ENCODE measurements at regions not wholly inside any gene's neighbourhood (a gene's known extent, or its start where the extent isn't known, plus 50 kb on each side); places are given as distances from the start of the nearest gene placed in this dataset.
"Not testable (repeated sequence)": the region's sequence is repeated elsewhere in the genome, so short reads cannot be mapped to it uniquely, and the experiment has no call there.

DNA sequence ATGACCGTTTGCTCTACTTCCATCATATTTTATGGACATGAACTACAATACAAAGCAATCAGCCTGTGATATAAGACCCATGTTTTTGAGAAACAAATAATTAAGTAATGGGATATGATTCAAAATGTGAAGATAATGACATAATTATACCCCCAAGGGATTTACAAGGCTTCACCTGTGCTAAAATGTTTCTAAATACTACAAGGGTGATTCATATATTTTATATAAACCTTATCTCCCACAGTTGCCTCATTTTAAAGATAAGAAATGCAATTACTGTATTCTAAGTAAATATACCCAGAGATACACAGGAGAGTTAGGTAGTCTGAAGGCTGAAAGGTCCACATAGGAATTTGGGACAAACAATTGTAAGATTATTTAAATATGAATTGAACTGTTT, 662.0 kb upstream of the CHD1 start:
- no peak overlapping the region for H3K27ac ChIP-seq
- H3K4me3 ChIP-seq = no peak overlapping the region
- no peaks in the 10 kb centered on the region for H3K9me3 ChIP-seq
- no peak for ATAC-seq
- no peaks in the 10 kb centered on the region for H3K27me3 ChIP-seq
- TF ChIP-seq POLR2A (IDR thresholded peaks at IDR 0.05) = no peak
- H3K4me1 ChIP-seq = no peaks in the 10 kb centered on the region
- no peaks in the 10 kb centered on the region for H3K36me3 ChIP-seq
- 80% methylated on average over 1 of the region's 1 CpG for WGBS, 2 donors (ENCODE audit: low coverage in 1 of 2)

DNA sequence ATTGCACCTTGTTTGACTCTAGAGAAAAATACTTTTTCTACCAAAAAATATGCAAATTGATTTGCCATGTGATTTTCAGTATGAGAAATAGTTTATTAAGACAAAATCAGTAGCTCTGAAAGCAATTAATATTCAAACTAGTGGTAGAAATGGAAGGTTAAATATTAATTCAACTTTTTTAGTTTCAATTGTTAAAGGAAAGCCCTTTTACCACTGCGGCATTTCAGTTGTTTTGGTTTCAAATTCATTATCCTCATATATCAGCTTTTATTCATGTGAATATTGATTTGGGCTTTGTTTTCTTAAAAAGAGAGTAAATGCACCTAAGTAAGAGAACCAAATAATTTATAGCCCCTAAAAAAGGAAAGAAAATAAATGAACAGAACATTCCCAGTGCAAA, 660.6 kb upstream of the CHD1 start:
- no peaks in the 10 kb centered on the region for H3K4me1 ChIP-seq
- H3K4me3 ChIP-seq = no peak overlapping the region
- TF ChIP-seq POLR2A (IDR thresholded peaks at IDR 0.05) (no peak), EP300 (IDR thresholded peaks at IDR 0.05) (no peak), POLR2AphosphoS5 (IDR thresholded peaks at IDR 0.05) (no peak)
- TF ChIP-seq, protein P1, sequence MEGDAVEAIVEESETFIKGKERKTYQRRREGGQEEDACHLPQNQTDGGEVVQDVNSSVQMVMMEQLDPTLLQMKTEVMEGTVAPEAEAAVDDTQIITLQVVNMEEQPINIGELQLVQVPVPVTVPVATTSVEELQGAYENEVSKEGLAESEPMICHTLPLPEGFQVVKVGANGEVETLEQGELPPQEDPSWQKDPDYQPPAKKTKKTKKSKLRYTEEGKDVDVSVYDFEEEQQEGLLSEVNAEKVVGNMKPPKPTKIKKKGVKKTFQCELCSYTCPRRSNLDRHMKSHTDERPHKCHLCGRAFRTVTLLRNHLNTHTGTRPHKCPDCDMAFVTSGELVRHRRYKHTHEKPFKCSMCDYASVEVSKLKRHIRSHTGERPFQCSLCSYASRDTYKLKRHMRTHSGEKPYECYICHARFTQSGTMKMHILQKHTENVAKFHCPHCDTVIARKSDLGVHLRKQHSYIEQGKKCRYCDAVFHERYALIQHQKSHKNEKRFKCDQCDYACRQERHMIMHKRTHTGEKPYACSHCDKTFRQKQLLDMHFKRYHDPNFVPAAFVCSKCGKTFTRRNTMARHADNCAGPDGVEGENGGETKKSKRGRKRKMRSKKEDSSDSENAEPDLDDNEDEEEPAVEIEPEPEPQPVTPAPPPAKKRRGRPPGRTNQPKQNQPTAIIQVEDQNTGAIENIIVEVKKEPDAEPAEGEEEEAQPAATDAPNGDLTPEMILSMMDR (IDR thresholded peaks at IDR 0.05) = no peak
- no peaks in the 10 kb centered on the region for H3K36me3 ChIP-seq
- no peak for ATAC-seq
- H3K27ac ChIP-seq = no peak overlapping the region
- 84 to 100% methylated on average over 1 of the region's 1 CpG for WGBS, 2 donors (ENCODE audit: low coverage in 1 of 2)
- no peaks in the 10 kb centered on the region for H3K9me3 ChIP-seq
- no peaks in the 10 kb centered on the region for H3K27me3 ChIP-seq

DNA sequence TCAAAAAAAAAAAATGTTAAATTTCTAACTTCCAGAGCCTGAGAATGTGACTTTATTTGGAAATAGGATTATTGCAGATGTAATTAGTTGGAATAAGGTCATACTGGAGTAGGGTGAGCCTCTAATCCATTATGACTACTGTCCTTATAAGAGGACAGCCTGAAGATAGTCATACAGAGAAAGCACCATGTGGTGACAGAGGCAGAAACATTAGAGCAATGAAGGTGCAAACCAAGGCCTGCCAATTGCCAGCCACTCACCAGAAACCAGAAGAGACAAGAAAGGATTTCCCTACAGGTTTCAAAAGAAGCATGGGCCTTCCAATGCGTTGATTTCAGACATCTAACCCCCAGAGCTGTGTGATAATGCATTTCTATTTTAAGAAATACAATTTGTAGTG, 659.2 kb upstream of the CHD1 start:
- Histone ChIP-seq H3K27me3 (no peaks in the 10 kb centered on the region), H3K36me3 (no peaks in the 10 kb centered on the region), H3K9me3 (no peaks in the 10 kb centered on the region), H3K27ac (no peak overlapping the region), H3K4me3 (no peak overlapping the region), H3K4me1 (no peaks in the 10 kb centered on the region)
- no peak for ATAC-seq
- TF ChIP-seq POLR2AphosphoS5 (IDR thresholded peaks at IDR 0.05) (no peak), EP300 (IDR thresholded peaks at IDR 0.05) (no peak), POLR2A (IDR thresholded peaks at IDR 0.05) (no peak)
- TF ChIP-seq, protein P1 (IDR thresholded peaks at IDR 0.05) = no peak
- 82 to 88% methylated on average over 1 of the region's 1 CpG for WGBS, 2 donors (ENCODE audit: low coverage in 1 of 2)

DNA sequence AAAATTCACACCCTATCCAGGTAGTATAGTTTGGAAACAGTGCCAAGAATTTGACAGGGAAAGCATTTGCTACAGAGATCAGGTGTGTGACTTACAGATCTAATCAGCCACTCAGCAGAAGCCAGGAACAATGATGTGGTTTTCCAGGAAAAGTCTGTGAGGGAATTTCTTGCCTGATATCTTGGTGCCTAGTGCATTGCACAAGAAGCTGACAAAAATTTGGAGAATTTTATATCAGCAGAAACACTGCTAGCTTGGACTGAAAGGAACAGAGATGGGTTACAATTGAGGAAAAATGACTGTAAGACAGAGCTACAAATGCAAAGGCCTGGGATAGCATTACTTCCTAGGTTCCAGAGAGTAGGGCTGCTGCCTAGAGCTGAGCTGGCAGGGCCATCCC, 658.1 kb upstream of the CHD1 start:
- Histone ChIP-seq H3K9me3 (no peaks in the 10 kb centered on the region), H3K27ac (no peak overlapping the region), H3K4me3 (no peak overlapping the region), H3K27me3 (no peaks in the 10 kb centered on the region), H3K4me1 (no peaks in the 10 kb centered on the region), H3K36me3 (no peaks in the 10 kb centered on the region)
- TF ChIP-seq POLR2A (IDR thresholded peaks at IDR 0.05) (no peak), EP300 (IDR thresholded peaks at IDR 0.05) (no peak), POLR2AphosphoS5 (IDR thresholded peaks at IDR 0.05) (no peak)
- TF ChIP-seq, protein P1 (IDR thresholded peaks at IDR 0.05) = no peak
- no peak for ATAC-seq

DNA sequence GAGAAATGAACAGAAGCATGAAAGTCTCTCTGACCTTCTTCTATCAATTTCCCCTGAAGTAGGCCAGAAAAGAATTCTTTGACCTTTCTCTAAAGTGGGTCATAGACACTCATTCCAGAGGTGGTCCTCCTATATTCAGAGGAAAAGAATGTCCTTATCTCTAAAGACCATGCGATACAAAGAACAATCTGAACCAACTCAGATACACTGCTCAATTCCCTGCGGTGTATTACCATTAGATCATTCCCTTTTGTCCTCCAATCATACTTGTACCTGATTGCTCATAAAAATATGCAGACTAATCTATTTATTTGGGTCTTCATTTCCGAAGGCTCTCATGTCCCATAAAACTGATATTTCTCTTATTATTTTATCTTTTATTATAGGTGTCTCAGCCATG, 652.4 kb upstream of the CHD1 start:
- not testable (repeated sequence) for H3K27me3 ChIP-seq, H3K9me3 ChIP-seq, H3K36me3 ChIP-seq, H3K4me1 ChIP-seq, H3K27ac ChIP-seq, H3K4me3 ChIP-seq, ATAC-seq
- WGBS, 2 donors (ENCODE audit: low coverage in 1 of 2) = 52 to 63% methylated on average over 3 of the region's 3 CpGs

DNA sequence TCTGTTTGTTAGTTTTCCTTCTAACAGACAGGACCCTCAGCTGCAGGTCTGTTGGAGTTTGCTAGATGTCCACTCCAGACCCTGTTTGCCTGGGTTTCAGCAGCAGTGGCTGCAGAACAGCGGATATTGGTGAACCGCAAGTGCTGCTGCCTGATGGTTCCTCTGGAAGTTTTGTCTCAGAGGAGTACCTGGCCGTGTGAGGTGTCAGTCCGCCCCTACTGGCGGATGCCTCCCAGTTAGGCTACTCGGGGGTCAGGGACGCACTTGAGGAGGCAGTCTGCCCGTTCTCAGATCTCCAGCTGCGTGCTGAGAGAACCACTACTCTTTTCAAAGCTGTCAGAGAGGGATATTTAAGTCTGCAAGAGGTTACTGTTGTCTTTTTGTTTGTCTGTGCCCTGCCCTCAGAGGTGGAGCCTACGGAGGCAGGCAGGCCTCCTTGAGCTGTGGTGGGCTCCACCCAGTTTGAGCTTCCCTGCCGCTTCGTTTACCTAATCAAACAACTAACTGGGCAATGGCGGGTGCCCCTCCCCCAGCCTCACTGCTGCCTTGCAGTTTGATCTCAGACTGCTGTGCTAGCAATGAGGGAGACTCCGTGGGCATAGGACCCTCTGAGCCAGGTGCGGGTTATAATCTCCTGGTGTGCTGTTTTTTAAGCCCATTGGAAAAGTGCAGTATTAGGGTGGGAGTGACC, 634.3 kb upstream of the CHD1 start:
- not testable (repeated sequence) for H3K4me1 ChIP-seq, H3K27ac ChIP-seq, H3K27me3 ChIP-seq, ATAC-seq, H3K9me3 ChIP-seq, H3K4me3 ChIP-seq, H3K36me3 ChIP-seq
- 80% methylated on average over 1 of the region's 15 CpGs; no CpG with 5 or more reads in 1 of the 2 donors for WGBS, 2 donors (ENCODE audit: low coverage in 1 of 2)
